Activated naive CD4-positive, alpha-beta T cell treated with anti-CD3 and anti-CD28 coated beads for 36 hours (primary cell): ENCODE measurements at regions not wholly inside any gene's neighbourhood (a gene's known extent, or its start where the extent isn't known, plus 50 kb on each side); places are given as distances from the start of the nearest gene placed in this dataset.

ENCODE experiments used
- CTCF ChIA-PET: fragments of 350-600 bp; sonication (Branson Sonifier 250); formaldehyde crosslinking; loops from one replicate; lab custom pipeline; 2021; ENCODE audit warnings: antibody characterized with exemption; lab: Charles Lee
- DNase-seq: peaks from one replicate; pipeline ENCODE4 v3.0.0-alpha.2; 2020
- H3K27ac Mint-ChIP-seq: one replicate; pipeline ENCODE4 v1.8.0; 2021; ENCODE audit warnings: mild to moderate bottlenecking, mixed read lengths
- H3K27me3 Mint-ChIP-seq: one replicate; pipeline ENCODE4 v1.8.0; 2021; ENCODE audit warnings: low read depth, mixed read lengths
- H3K36me3 Mint-ChIP-seq: one replicate; pipeline ENCODE4 v1.8.0; 2021; ENCODE audit warnings: low read depth, mixed read lengths
- H3K4me1 Mint-ChIP-seq: one replicate; pipeline ENCODE4 v1.8.0; 2021; ENCODE audit warnings: low read depth, mixed read lengths
- H3K4me3 Mint-ChIP-seq: one replicate; pipeline ENCODE4 v1.8.0; 2021; ENCODE audit warnings: mild to moderate bottlenecking, moderate library complexity, mixed read lengths
- H3K9me3 Mint-ChIP-seq: one replicate; pipeline ENCODE4 v1.8.0; 2021; ENCODE audit warnings: mixed read lengths
- intact Hi-C: fragments of 100-400 bp; cut with micrococcal nuclease; formaldehyde crosslinking; loops from one replicate; pipeline ENCODE4 v1.15.1; 2023

DNA sequence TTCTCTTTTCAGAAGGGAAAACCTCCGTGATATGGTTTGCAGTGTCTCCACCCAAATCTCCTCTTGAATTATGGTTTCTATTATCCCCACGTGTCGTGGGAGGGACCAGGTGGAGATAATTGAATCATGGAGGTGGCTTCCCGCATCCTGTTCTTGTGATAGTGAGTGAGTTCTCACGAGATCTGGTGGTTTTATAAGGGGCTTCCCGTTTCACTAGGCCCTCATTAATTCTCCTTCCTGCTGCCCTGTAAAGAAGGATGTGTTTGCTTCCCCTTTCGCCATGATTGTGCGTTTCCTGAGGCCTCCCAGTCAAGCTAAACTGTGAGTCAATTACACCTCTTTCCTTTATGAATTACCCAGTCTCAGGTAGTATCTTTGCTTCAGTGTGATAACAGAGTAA, 692.7 kb upstream of the GRM7 start:
- CTCF ChIA-PET: no interaction called here
- H3K9me3 Mint-ChIP-seq: no peaks in the 10 kb centered on the region
- H3K36me3 Mint-ChIP-seq: no peaks in the 10 kb centered on the region
- intact Hi-C loops: no loop called here
- no peaks in the 10 kb centered on the region for H3K4me1 Mint-ChIP-seq
- no peak for DNase-seq
- no peaks in the 10 kb centered on the region for H3K27me3 Mint-ChIP-seq
- no peak overlapping the region for H3K27ac Mint-ChIP-seq
- H3K4me3 Mint-ChIP-seq: no peak overlapping the region

DNA sequence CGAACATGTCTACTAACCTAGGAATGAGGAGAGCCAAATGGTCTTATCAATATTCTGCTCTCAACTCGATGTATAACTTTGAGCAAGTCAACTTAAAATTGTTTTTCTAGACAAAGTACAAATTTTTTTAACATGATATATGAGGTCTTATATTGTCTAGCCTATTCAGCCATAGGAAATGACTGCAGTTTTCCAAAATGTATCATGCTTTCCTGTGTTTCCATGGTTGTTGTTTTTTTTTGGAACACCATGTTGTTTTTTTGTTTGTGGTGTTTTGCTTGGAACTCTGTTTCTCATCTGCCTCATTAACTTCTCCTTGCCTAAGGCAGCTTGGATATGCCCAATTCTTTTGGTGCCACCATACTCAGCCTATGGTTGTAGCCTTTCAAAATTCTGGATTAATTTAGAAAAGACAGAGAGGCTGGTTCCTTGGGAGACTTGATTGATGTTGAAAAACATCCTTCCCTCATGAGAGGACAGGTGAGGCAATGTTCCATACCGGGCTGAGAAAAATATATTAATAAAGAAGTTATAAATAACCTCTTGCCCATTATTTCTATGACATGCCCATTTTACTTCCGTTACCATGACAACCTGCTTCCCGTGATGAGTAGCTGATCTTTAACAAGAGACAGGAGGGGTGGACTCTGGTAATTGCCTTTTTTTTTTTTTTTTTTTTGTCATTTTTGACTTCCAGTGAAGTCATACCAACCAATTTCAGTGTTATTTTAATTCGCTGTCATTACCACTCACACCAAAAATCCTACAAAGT, 687.9 kb upstream of the GRM7 start:
- no peaks in the 10 kb centered on the region for H3K9me3 Mint-ChIP-seq
- no peaks in the 10 kb centered on the region for H3K4me1 Mint-ChIP-seq
- no peak overlapping the region for H3K27ac Mint-ChIP-seq
- DNase-seq: no peak
- intact Hi-C loops: no loop called here
- CTCF ChIA-PET: no interaction called here
- no peak overlapping the region for H3K4me3 Mint-ChIP-seq
- H3K27me3 Mint-ChIP-seq: no peaks in the 10 kb centered on the region
- H3K36me3 Mint-ChIP-seq: no peaks in the 10 kb centered on the region

DNA sequence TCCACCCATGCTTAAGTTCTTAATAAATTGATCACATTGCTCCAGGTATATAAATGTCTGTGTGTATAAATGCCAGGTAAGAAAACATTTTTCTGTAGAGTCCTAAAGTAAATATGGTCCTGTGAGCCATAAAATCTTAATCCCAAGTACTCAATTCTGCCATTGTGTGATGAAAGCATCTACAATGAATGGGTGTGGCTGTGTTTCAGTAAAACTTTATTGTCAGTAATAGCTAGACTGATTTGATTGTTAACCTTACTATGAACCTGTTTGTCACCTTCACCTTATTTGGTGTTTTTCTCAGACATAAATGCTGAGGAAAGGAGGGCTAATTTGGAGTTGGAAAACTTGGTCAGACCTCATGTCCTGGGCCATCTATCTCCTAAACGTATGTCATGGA, 683.5 kb upstream of the GRM7 start:
- no peaks in the 10 kb centered on the region for H3K9me3 Mint-ChIP-seq
- no peak overlapping the region for H3K4me3 Mint-ChIP-seq
- intact Hi-C loops: no loop called here
- no peaks in the 10 kb centered on the region for H3K4me1 Mint-ChIP-seq
- CTCF ChIA-PET: no interaction called here
- H3K27ac Mint-ChIP-seq: no peak overlapping the region
- no peaks in the 10 kb centered on the region for H3K27me3 Mint-ChIP-seq
- no peaks in the 10 kb centered on the region for H3K36me3 Mint-ChIP-seq
- DNase-seq: no peak

DNA sequence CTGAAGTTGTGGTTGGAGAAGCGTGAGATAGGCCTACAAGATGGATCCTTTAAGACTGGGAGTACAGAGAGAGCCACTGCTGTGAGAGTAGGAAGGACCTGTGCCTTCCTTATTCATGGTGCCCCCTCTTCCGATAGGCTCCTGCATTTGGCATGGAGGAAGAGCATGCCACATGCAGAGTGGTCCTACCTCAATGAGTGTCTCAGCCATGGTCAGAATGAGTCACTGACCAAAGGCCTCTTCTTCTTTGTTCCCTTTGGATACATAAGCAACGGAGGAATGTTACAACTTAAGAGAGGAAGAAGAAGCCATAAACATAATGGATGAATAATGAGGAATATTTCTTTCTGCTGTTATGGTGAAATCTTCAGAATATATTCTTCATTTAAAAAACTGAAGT, 681.2 kb upstream of the GRM7 start:
- CTCF ChIA-PET: no interaction called here
- no peak overlapping the region for H3K4me3 Mint-ChIP-seq
- intact Hi-C loops: no loop called here
- no peaks in the 10 kb centered on the region for H3K4me1 Mint-ChIP-seq
- no peak for DNase-seq
- no peak overlapping the region for H3K27ac Mint-ChIP-seq
- H3K9me3 Mint-ChIP-seq: no peaks in the 10 kb centered on the region
- H3K27me3 Mint-ChIP-seq: no peaks in the 10 kb centered on the region
- no peaks in the 10 kb centered on the region for H3K36me3 Mint-ChIP-seq

DNA sequence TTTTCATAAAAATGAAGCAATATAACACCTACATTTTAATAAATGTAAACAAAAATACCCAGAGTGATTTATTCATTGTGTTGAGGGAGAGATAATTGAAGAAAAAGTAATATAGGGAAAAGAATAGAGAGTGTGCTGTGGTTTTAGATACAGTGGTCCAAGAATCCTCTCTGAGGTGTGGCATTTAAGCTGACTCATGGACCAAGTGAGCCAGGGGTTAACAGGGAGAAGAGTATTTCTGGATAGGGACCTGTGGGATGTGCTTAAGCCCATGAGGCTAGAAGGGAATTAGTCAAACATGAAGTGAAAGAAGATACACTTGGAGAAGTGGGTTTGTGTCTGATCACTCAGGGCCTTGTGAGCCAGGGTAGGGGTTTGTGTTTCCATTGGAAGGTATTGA, 680.7 kb upstream of the GRM7 start:
- intact Hi-C loops: no loop called here
- Mint-ChIP-seq H3K27ac (no peak overlapping the region), H3K4me1 (no peaks in the 10 kb centered on the region), H3K4me3 (no peak overlapping the region), H3K9me3 (no peaks in the 10 kb centered on the region), H3K36me3 (no peaks in the 10 kb centered on the region), H3K27me3 (no peaks in the 10 kb centered on the region)
- CTCF ChIA-PET: no interaction called here
- no peak for DNase-seq

DNA sequence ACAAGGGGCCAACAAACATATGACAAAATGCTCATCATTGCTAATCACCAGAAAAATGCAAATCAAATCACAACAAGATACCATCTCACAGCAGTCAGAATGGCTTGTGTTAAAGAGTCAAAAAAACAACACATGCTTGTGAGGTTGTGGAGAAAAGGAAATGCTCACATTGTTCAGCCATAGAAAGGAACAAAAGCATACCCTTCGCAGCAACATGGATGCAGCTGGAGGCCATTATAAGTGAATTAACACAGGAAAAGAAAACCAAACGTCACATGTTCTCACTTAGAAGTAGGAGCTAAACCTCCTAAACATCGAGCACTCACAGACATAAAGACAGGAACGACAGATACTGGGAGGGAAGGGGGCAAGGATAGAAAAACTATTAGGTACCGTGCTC, 678.4 kb upstream of the GRM7 start:
- CTCF ChIA-PET: no interaction called here
- Mint-ChIP-seq H3K27ac (no peak overlapping the region), H3K27me3 (no peaks in the 10 kb centered on the region)

DNA sequence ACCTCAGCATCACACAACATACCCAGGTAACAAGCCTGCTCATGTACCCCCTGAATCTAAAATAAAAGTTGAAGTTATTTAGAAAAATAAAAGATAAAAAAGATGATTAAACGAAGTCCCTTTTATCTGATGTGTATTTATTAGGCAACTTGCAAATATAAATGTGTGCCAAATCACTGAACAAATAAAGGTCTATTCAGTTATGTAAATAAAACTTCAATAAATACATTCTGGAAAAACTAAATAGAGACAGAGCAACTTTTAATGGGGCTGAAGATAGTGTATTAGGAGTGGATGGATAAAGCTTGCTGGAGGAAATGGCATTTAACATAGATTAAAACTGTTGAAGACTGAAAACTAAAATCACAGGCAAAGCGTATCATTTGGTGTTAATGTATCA, 678.0 kb upstream of the GRM7 start:
- no peaks in the 10 kb centered on the region for H3K36me3 Mint-ChIP-seq
- intact Hi-C loops: no loop called here
- CTCF ChIA-PET: no interaction called here
- H3K9me3 Mint-ChIP-seq: no peaks in the 10 kb centered on the region
- no peaks in the 10 kb centered on the region for H3K4me1 Mint-ChIP-seq
- no peaks in the 10 kb centered on the region for H3K27me3 Mint-ChIP-seq
- DNase-seq: no peak
- no peak overlapping the region for H3K27ac Mint-ChIP-seq
- H3K4me3 Mint-ChIP-seq: no peak overlapping the region

More for the DNA sequence above, 678.4 kb upstream of the GRM7 start:
- no peaks in the 10 kb centered on the region for H3K9me3 Mint-ChIP-seq
- H3K36me3 Mint-ChIP-seq: no peaks in the 10 kb centered on the region
- no peak for DNase-seq
- H3K4me3 Mint-ChIP-seq: no peak overlapping the region
- H3K4me1 Mint-ChIP-seq: no peaks in the 10 kb centered on the region
- intact Hi-C loops: no loop called here

DNA sequence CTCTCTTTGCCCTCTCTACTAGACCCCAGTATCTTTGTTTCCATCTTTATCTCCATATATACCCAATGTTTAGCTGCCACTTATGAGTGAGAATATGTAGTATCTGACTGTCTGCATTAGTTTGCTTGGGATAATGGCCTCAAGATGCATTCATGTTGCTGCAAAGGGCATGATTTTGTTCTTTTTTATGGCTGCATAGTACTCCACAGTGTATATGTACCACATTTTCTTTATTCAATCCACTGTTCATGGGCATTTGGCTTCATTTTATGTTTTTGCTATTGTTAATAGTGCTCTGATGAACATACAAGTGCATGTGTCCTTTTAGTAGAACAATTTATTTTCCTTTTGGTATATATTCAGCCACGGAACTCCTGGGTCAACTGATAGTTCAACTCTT, 671.5 kb upstream of the GRM7 start:
- Mint-ChIP-seq H3K36me3 (no peaks in the 10 kb centered on the region), H3K4me1 (no peaks in the 10 kb centered on the region), H3K4me3 (no peak overlapping the region), H3K27me3 (no peaks in the 10 kb centered on the region), H3K27ac (no peak overlapping the region), H3K9me3 (peaks cover 2% of the 10 kb centered on the region)
- CTCF ChIA-PET: no interaction called here
- intact Hi-C loops: no loop called here
- DNase-seq: no peak

DNA sequence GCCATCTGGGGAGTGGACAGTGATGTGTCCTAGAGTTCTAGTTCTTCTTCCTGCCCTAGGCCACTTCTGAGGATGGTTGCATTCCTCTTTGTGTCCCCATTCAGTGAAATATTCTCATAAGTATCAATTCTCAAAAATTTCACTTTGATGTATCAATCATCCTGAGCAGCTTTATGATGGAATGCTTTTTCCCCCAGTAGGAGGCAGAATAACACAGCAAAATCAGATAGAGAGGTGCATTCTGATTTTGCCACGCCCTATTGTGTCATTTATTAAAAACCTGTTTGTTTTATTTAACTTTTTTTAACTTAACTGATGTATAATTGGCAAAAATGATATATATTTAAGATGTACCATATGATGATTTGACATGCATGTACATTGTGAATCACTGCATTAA, 656.0 kb upstream of the GRM7 start:
- no peaks in the 10 kb centered on the region for H3K27me3 Mint-ChIP-seq
- H3K27ac Mint-ChIP-seq: no peak overlapping the region
- intact Hi-C loops: loop anchor here (2.0 kb wide), 1 partner anchor 594 kb away; no protein-coding TSS in a partner anchor
- no peaks in the 10 kb centered on the region for H3K36me3 Mint-ChIP-seq
- no peaks in the 10 kb centered on the region for H3K9me3 Mint-ChIP-seq
- CTCF ChIA-PET: no interaction called here
- no peak overlapping the region for H3K4me3 Mint-ChIP-seq
- DNase-seq: no peak
- H3K4me1 Mint-ChIP-seq: no peaks in the 10 kb centered on the region

DNA sequence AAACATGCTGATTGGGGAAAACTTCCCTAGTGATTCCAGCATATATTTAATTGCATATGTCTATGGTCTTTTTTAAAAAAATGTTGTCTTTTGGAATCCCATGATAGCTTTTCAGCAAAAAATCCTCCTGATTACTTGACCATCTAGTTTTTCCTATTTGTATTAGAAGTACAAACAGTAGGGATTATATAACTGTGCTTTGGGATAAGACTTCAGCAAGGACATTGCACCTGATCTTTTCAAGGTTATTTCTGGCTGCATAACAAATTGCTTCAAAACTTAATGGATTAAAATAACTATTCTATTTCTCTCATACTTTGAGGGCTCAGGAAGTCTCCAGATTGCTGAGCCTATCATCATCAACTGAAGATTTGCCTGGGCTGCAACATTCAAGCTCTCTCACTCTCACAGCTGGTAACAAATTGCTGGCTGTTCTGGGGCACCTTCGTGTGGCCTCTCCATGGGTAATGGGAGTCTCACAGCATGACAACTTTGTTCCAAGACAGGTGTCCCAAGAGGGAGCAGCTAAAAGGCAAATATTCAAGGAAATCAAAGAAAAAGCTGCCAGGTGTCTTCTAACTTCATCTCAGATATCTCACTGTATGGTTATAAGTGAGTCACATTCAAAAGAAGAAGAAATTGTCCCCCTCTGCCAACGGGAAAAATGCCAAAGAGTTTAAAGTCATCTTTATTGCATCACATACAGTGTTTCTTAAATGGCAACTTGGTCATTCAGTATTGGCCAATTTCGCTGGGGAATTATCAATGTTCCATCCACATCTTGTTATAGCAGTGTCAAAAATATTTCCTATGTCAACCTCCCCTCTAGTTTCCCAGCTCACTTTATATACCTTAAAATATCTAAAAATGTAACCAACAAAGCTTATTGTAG, 644.5 kb upstream of the GRM7 start:
- no peak for DNase-seq
- H3K27ac Mint-ChIP-seq: no peak overlapping the region
- intact Hi-C loops: no loop called here
- H3K36me3 Mint-ChIP-seq: no peaks in the 10 kb centered on the region
- peaks cover 2% of the 10 kb centered on the region for H3K9me3 Mint-ChIP-seq
- no peak overlapping the region for H3K4me3 Mint-ChIP-seq
- CTCF ChIA-PET: no interaction called here
- no peaks in the 10 kb centered on the region for H3K27me3 Mint-ChIP-seq
- H3K4me1 Mint-ChIP-seq: no peaks in the 10 kb centered on the region

DNA sequence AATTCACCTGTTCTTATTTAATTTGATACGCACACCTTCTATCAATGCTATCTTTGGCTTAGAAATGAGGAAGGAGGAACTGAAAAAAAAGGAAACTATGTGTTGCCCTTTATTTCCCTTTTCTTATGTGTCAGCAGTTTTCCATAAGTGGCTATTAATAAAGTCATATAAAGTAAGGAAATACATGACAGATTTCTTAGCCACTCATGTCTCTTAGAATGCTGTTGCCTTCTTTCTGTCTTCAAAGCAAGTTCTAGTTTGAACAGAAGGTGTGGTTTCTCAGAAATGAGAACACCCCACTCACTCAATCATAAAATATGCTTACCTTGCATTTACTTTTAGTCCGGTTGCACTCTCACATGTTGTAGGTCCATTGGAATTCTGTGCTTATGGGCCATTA, 640.5 kb upstream of the GRM7 start:
- intact Hi-C loops: no loop called here
- peaks cover 2% of the 10 kb centered on the region for H3K9me3 Mint-ChIP-seq
- no peak for DNase-seq
- H3K27ac Mint-ChIP-seq: no peak overlapping the region
- H3K4me3 Mint-ChIP-seq: no peak overlapping the region
- no peaks in the 10 kb centered on the region for H3K4me1 Mint-ChIP-seq
- no peaks in the 10 kb centered on the region for H3K27me3 Mint-ChIP-seq
- CTCF ChIA-PET: no interaction called here
- H3K36me3 Mint-ChIP-seq: no peaks in the 10 kb centered on the region

DNA sequence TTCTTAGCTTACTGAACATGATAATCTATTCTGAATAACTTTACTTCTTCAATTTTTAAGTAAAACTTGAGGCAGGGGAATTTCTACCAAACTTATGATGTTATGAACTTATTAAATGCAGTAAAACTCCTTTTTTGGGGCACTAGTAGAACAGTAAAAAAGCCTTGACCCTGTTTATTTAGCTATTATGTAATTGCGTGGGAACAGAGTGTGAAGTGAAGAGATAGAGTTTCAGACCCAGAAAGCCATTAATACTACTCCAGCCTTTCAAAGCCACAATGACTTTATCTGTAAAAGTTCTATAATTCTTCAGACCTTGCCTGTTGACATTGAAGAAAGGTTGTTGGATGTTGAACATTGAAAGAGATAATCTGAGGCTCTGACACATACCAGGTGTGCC, 638.8 kb upstream of the GRM7 start:
- Mint-ChIP-seq H3K9me3 (peaks cover 6% of the 10 kb centered on the region), H3K4me1 (no peaks in the 10 kb centered on the region), H3K36me3 (no peaks in the 10 kb centered on the region), H3K4me3 (no peak overlapping the region), H3K27me3 (no peaks in the 10 kb centered on the region), H3K27ac (no peak overlapping the region)
- DNase-seq: no peak
- intact Hi-C loops: no loop called here
- CTCF ChIA-PET: no interaction called here

DNA sequence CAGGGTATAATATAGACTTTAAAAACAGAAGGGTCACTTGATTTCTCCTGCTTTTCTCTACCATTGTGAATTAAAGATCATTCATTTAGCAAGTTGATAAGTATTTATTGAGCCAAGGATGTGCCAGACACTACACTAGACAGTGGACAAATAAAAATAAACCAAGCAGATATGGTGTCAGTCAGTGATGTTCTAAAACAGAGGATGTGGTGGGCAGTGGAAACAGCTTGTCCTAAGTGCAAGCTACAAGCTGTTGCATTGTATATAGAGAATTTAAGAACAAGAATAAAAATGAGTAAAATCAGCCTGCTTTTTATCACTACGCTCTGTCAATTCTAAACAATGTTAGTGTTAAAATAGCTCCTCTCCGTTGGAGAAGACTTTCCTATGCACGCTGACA, 637.3 kb upstream of the GRM7 start:
- no peak for DNase-seq
- intact Hi-C loops: no loop called here
- H3K27me3 Mint-ChIP-seq: no peaks in the 10 kb centered on the region
- no peaks in the 10 kb centered on the region for H3K4me1 Mint-ChIP-seq
- no peak overlapping the region for H3K27ac Mint-ChIP-seq
- no peaks in the 10 kb centered on the region for H3K36me3 Mint-ChIP-seq
- no peak overlapping the region for H3K4me3 Mint-ChIP-seq
- CTCF ChIA-PET: no interaction called here
- H3K9me3 Mint-ChIP-seq: peaks cover 4% of the 10 kb centered on the region
